ENCODE measurements at regions not wholly inside any gene's neighbourhood (a gene's known extent, or its start where the extent isn't known, plus 50 kb on each side); places are given as distances from the start of the nearest gene placed in this dataset.

- TF ChIP-seq FOS (IDR thresholded peaks at IDR 0.05; ENCODE audit: borderline replicate concordance, insufficient read depth, low read length): no peak
- TF ChIP-seq CTCF (IDR thresholded peaks at IDR 0.05; ENCODE audit: extremely low read depth in 1 of 2, insufficient read depth in 1 of 2, low read depth in 1 of 2, low read length in 2 of 2): no peak
- TF ChIP-seq GATA2 (IDR thresholded peaks at IDR 0.05; ENCODE audit: insufficient read depth, insufficient read length, low read depth, low read length): no peak
- TF ChIP-seq POLR2AphosphoS5 (IDR thresholded peaks at IDR 0.05; ENCODE audit: insufficient read depth, low read depth, low read length): no peak
- TF ChIP-seq JUN (IDR thresholded peaks at IDR 0.05; ENCODE audit: borderline replicate concordance, insufficient read depth, insufficient read length, low read depth): no peak
- TF ChIP-seq MAX (IDR thresholded peaks at IDR 0.05; ENCODE audit: insufficient read depth, insufficient read length): no peak
- TF ChIP-seq EZH2 (IDR thresholded peaks at IDR 0.05; ENCODE audit: borderline replicate concordance, low read depth, low read length, severe bottlenecking): no peak
- no peak for TF ChIP-seq POLR2A (IDR thresholded peaks at IDR 0.05; ENCODE audit: low read depth, low read length)
- TF ChIP-seq MYC (IDR thresholded peaks at IDR 0.05; ENCODE audit: low read depth, low read length): no peak
- H3K9me3 ChIP-seq (replicated peaks; ENCODE audit: control insufficient read depth, insufficient read depth, low read length): no peaks in the 10 kb centered on the region
- H2AFZ ChIP-seq (ENCODE audit: low read depth, low read length): no peak overlapping the region
- no peaks in the 10 kb centered on the region for H3K27me3 ChIP-seq (ENCODE audit: control insufficient read depth in 2 of 2, insufficient read depth in 2 of 2, low read length in 2 of 2)
- no peaks in the 10 kb centered on the region for H4K20me1 ChIP-seq (replicated peaks; ENCODE audit: control insufficient read depth, extremely low read depth, insufficient read depth, low read length)
- FAIRE-seq (no peak), DNase-seq (ENCODE audit: low read depth, low spot score) (no peak)
- H3K79me2 ChIP-seq (ENCODE audit: control insufficient read depth, insufficient read depth, low read length): no peaks in the 10 kb centered on the region
- no peak overlapping the region for H3K9ac ChIP-seq (replicated peaks; ENCODE audit: extremely low read depth, insufficient read depth, low read length)
- H3K9me1 ChIP-seq (replicated peaks; ENCODE audit: control insufficient read depth, extremely low read depth, insufficient read depth, low read length): no peaks in the 10 kb centered on the region
- ChIA-PET POLR2A (no interaction called here), CTCF (no interaction called here)
- intact Hi-C loops (cut with micrococcal nuclease): no loop called here
- no peaks in the 10 kb centered on the region for H3K36me3 ChIP-seq (ENCODE audit: control insufficient read depth in 2 of 2, extremely low read depth in 1 of 2, insufficient read depth in 2 of 2, low read length in 2 of 2)
- H3K27ac ChIP-seq (ENCODE audit: insufficient read depth, low read depth, low read length): no peak overlapping the region
- no peaks in the 10 kb centered on the region for H3K4me1 ChIP-seq (ENCODE audit: control insufficient read depth, extremely low read depth, insufficient read depth, low read length)
- no peak overlapping the region for H3K4me2 ChIP-seq (ENCODE audit: insufficient read depth, low read length)
- no TSS peak for BruUV-seq (replicated peaks)
- no peak overlapping the region for H3K4me3 ChIP-seq (replicated peaks in 1 of 3; ENCODE audit: insufficient read depth in 1 of 3, low read depth in 1 of 3, low read length in 3 of 3)
- dilution Hi-C loops (cut with MboI; ENCODE audit: extremely low pct_ligation_motif_present, low sequenced_read_pairs): no loop called here
These were observed 352.3 kb upstream of the B3GALT2 start for GRCh38 chr1:193538680-193539079.
